ENCODE measurements at regions not wholly inside any gene's neighbourhood (a gene's known extent, or its start where the extent isn't known, plus 50 kb on each side); places are given as distances from the start of the nearest gene placed in this dataset.

- H3K9me3 ChIP-seq (ENCODE audit: control insufficient read depth, insufficient read depth, low read length) = no peaks in the 10 kb centered on the region; the same call in 1 of the 2 replicates
- ChIA-PET POLR2A (no interaction called here), CTCF (no interaction called here)
- H3K27ac ChIP-seq (ENCODE audit: low read depth, low read length) = no peak overlapping the region
- no peak overlapping the region for H3K4me3 ChIP-seq (ENCODE audit: low read depth, low read length)
- no peaks in the 10 kb centered on the region for H3K27me3 ChIP-seq (ENCODE audit: control insufficient read depth, insufficient read depth, low read length)
- TF ChIP-seq CTCF (IDR thresholded peaks at IDR 0.05; ENCODE audit: low read depth, low read length) = no peak
- DNase-seq (ENCODE audit: low read depth, low spot score) = no peak
These were observed 159.4 kb upstream of the NSMCE3 start for GRCh38 chr15:29428925-29429573.

GRCh38 chr15:29425864-29426263, 156.2 kb upstream of the NSMCE3 start:
- Histone ChIP-seq H3K9me3 (ENCODE audit: control insufficient read depth, insufficient read depth, low read length) (no peaks in the 10 kb centered on the region; the same call in none of the 2 replicates), H3K27me3 (ENCODE audit: control insufficient read depth, insufficient read depth, low read length) (no peaks in the 10 kb centered on the region), H3K27ac (ENCODE audit: low read depth, low read length) (no peak overlapping the region), H3K4me3 (ENCODE audit: low read depth, low read length) (no peak overlapping the region)
- POLR2A ChIA-PET = no interaction called here
- CTCF ChIA-PET = no interaction called here
- no peak for TF ChIP-seq CTCF (IDR thresholded peaks at IDR 0.05; ENCODE audit: low read depth, low read length)
- no peak for DNase-seq (ENCODE audit: low read depth, low spot score)

GRCh38 chr15:29424118-29424517, 154.5 kb upstream of the NSMCE3 start:
- Histone ChIP-seq H3K27me3 (ENCODE audit: control insufficient read depth, insufficient read depth, low read length) (no peaks in the 10 kb centered on the region), H3K27ac (ENCODE audit: low read depth, low read length) (no peak overlapping the region), H3K9me3 (ENCODE audit: control insufficient read depth, insufficient read depth, low read length) (no peaks in the 10 kb centered on the region; the same call in none of the 2 replicates), H3K4me3 (ENCODE audit: low read depth, low read length) (no peak overlapping the region)
- no peak for DNase-seq (ENCODE audit: low read depth, low spot score)
- ChIA-PET CTCF (interaction anchor here (1.0 kb wide), 1 partner anchor 285 kb away, joined by 3 read pairs; no protein-coding TSS in a partner anchor), POLR2A (no interaction called here)
- TF ChIP-seq CTCF (IDR thresholded peaks at IDR 0.05; ENCODE audit: low read depth, low read length) = no peak

GRCh38 chr15:29422606-29423005, 153.0 kb upstream of the NSMCE3 start:
- no peak for TF ChIP-seq CTCF (IDR thresholded peaks at IDR 0.05; ENCODE audit: low read depth, low read length)
- ChIA-PET POLR2A (no interaction called here), CTCF (no interaction called here)

GRCh38 chr15:29420188-29420587, 150.6 kb upstream of the NSMCE3 start:
- Histone ChIP-seq H3K27me3 (ENCODE audit: control insufficient read depth, insufficient read depth, low read length) (no peaks in the 10 kb centered on the region), H3K27ac (ENCODE audit: low read depth, low read length) (no peak overlapping the region), H3K4me3 (ENCODE audit: low read depth, low read length) (no peak overlapping the region), H3K9me3 (ENCODE audit: control insufficient read depth, insufficient read depth, low read length) (no peaks in the 10 kb centered on the region; the same call in none of the 2 replicates)
- ChIA-PET POLR2A (no interaction called here), CTCF (no interaction called here)
- DNase-seq (ENCODE audit: low read depth, low spot score) = no peak
- TF ChIP-seq CTCF (IDR thresholded peaks at IDR 0.05; ENCODE audit: low read depth, low read length) = no peak

More at GRCh38 chr15:29422606-29423005, 153.0 kb upstream of the NSMCE3 start:
- H3K27me3 ChIP-seq (ENCODE audit: control insufficient read depth, insufficient read depth, low read length) = no peaks in the 10 kb centered on the region
- no peak overlapping the region for H3K4me3 ChIP-seq (ENCODE audit: low read depth, low read length)
- no peak for DNase-seq (ENCODE audit: low read depth, low spot score)
- H3K9me3 ChIP-seq (ENCODE audit: control insufficient read depth, insufficient read depth, low read length) = no peaks in the 10 kb centered on the region; the same call in none of the 2 replicates
- no peak overlapping the region for H3K27ac ChIP-seq (ENCODE audit: low read depth, low read length)
